ENCODE measurements at regions not wholly inside any gene's neighbourhood (a gene's known extent, or its start where the extent isn't known, plus 50 kb on each side); places are given as distances from the start of the nearest gene placed in this dataset.

DNA sequence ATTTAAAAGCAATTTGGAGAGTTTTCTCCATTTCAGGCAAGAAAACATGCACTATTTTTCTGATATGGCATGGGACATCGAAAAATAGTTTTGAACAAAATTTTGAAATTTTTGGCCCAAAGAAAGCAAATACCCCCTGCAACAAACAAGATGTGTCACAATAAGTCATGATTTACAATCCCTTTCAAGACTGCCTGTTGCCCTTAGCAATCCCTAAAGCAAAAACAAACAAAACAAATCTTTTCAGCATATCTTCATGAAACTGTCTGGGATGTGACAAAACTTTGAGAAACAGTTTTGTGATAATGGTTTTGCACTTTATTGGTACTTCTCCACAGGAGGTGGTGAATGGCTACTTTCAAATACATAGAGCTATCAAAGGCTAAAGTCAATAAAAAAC lies 1888.7 kb upstream of the PIK3C3 start:
- H3K4me1 ChIP-seq (ENCODE audit: control insufficient read depth in 4 of 4, insufficient read depth in 4 of 4, low read length in 3 of 4), result no peaks in the 10 kb centered on the region
- no peak overlapping the region for H3K27ac ChIP-seq (ENCODE audit: low read depth in 1 of 2, low read length in 2 of 2)
- H3K9ac ChIP-seq (ENCODE audit: low read depth in 1 of 2, low read length in 2 of 2), result no peak overlapping the region
- H3K4me3 ChIP-seq (ENCODE audit: low read depth in 1 of 3, low read length in 3 of 3), result no peak overlapping the region
- H3K36me3 ChIP-seq (ENCODE audit: control insufficient read depth in 4 of 4, insufficient read depth in 3 of 4, low read depth in 1 of 4, low read length in 3 of 4), result no peaks in the 10 kb centered on the region
- TF ChIP-seq, protein P1, sequence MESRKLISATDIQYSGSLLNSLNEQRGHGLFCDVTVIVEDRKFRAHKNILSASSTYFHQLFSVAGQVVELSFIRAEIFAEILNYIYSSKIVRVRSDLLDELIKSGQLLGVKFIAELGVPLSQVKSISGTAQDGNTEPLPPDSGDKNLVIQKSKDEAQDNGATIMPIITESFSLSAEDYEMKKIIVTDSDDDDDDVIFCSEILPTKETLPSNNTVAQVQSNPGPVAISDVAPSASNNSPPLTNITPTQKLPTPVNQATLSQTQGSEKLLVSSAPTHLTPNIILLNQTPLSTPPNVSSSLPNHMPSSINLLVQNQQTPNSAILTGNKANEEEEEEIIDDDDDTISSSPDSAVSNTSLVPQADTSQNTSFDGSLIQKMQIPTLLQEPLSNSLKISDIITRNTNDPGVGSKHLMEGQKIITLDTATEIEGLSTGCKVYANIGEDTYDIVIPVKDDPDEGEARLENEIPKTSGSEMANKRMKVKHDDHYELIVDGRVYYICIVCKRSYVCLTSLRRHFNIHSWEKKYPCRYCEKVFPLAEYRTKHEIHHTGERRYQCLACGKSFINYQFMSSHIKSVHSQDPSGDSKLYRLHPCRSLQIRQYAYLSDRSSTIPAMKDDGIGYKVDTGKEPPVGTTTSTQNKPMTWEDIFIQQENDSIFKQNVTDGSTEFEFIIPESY (IDR thresholded peaks at IDR 0.05), result no peak
- TF ChIP-seq SP1 (IDR thresholded peaks at IDR 0.05), result no peak
- no peak for TF ChIP-seq EGR1 (IDR thresholded peaks at IDR 0.05; ENCODE audit: low read depth in 2 of 2)
- no peak for TF ChIP-seq RXRA (IDR thresholded peaks at IDR 0.05)
- TF ChIP-seq HNF4G (IDR thresholded peaks at IDR 0.05), result no peak
- no peak for TF ChIP-seq GABPA (IDR thresholded peaks at IDR 0.05 in 1 of 2, conservative IDR thresholded peaks at IDR 0.05 in 1 of 2)
- DNase-seq (ENCODE audit: low spot score), result no peak
- H3K27me3 ChIP-seq (ENCODE audit: control insufficient read depth in 4 of 4, insufficient read depth in 4 of 4, low read length in 3 of 4), result no peaks in the 10 kb centered on the region
- H3K9me3 ChIP-seq (ENCODE audit: control insufficient read depth in 4 of 4, low read length in 3 of 4), result no peaks in the 10 kb centered on the region
- 78% methylated on average over 1 of the region's 1 CpG for WGBS

DNA sequence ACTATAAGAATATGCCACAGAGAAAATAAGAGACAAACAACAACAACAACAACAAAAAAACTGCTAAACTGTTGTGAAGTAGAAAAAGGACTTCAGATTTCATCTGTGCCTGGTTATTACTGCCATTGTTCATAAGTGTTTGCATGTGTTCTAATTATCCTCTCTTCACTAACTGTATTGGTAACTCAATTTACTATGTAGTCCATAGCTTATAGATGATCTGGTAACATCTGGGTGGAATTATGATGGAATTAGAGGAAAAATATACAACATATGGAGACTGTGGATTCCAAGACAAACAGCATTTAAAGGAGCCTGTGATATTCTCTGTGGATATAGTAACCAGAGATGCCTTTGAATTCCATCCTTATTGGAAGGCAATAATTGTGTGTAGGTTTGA lies 1891.5 kb upstream of the PIK3C3 start:
- Histone ChIP-seq H3K36me3 (ENCODE audit: control insufficient read depth in 4 of 4, insufficient read depth in 3 of 4, low read depth in 1 of 4, low read length in 3 of 4) (no peaks in the 10 kb centered on the region), H3K9me3 (ENCODE audit: control insufficient read depth in 4 of 4, low read length in 3 of 4) (no peaks in the 10 kb centered on the region), H3K9ac (ENCODE audit: low read depth in 1 of 2, low read length in 2 of 2) (no peak overlapping the region), H3K4me1 (ENCODE audit: control insufficient read depth in 4 of 4, insufficient read depth in 4 of 4, low read length in 3 of 4) (no peaks in the 10 kb centered on the region), H3K27me3 (ENCODE audit: control insufficient read depth in 4 of 4, insufficient read depth in 4 of 4, low read length in 3 of 4) (no peaks in the 10 kb centered on the region), H3K27ac (ENCODE audit: low read depth in 1 of 2, low read length in 2 of 2) (no peak overlapping the region), H3K4me3 (ENCODE audit: low read depth in 1 of 3, low read length in 3 of 3) (no peak overlapping the region)
- TF ChIP-seq YY1 (IDR thresholded peaks at IDR 0.05) (no peak), TAF1 (conservative IDR thresholded peaks at IDR 0.05) (no peak)
- TF ChIP-seq, protein P2, sequence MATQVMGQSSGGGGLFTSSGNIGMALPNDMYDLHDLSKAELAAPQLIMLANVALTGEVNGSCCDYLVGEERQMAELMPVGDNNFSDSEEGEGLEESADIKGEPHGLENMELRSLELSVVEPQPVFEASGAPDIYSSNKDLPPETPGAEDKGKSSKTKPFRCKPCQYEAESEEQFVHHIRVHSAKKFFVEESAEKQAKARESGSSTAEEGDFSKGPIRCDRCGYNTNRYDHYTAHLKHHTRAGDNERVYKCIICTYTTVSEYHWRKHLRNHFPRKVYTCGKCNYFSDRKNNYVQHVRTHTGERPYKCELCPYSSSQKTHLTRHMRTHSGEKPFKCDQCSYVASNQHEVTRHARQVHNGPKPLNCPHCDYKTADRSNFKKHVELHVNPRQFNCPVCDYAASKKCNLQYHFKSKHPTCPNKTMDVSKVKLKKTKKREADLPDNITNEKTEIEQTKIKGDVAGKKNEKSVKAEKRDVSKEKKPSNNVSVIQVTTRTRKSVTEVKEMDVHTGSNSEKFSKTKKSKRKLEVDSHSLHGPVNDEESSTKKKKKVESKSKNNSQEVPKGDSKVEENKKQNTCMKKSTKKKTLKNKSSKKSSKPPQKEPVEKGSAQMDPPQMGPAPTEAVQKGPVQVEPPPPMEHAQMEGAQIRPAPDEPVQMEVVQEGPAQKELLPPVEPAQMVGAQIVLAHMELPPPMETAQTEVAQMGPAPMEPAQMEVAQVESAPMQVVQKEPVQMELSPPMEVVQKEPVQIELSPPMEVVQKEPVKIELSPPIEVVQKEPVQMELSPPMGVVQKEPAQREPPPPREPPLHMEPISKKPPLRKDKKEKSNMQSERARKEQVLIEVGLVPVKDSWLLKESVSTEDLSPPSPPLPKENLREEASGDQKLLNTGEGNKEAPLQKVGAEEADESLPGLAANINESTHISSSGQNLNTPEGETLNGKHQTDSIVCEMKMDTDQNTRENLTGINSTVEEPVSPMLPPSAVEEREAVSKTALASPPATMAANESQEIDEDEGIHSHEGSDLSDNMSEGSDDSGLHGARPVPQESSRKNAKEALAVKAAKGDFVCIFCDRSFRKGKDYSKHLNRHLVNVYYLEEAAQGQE (IDR thresholded peaks at IDR 0.05), result no peak
- no peak for DNase-seq (ENCODE audit: low spot score)

DNA sequence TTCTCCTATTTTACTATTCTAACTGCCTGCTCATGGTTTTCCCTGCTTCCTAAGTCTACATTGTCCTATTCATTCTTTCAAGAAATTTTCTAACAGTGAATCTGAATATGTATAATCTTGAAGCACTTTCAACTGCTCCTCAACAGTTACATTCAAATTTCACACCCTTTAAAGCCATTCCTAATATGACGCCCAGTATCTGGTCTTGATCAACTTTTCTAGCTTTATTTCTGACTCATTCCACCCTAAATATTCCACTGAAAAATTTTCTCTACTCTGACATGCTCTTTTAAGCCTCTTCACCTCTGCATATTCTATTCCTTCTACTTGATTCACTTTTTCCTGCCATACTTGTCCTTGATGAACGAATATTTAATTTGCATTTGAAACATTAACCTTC lies 1893.9 kb upstream of the PIK3C3 start:
- Histone ChIP-seq H3K9me3 (ENCODE audit: control insufficient read depth in 4 of 4, low read length in 3 of 4) (no peaks in the 10 kb centered on the region), H3K27ac (ENCODE audit: low read depth in 1 of 2, low read length in 2 of 2) (no peak overlapping the region), H3K36me3 (ENCODE audit: control insufficient read depth in 4 of 4, insufficient read depth in 3 of 4, low read depth in 1 of 4, low read length in 3 of 4) (no peaks in the 10 kb centered on the region), H3K27me3 (ENCODE audit: control insufficient read depth in 4 of 4, insufficient read depth in 4 of 4, low read length in 3 of 4) (no peaks in the 10 kb centered on the region), H3K4me3 (ENCODE audit: low read depth in 1 of 3, low read length in 3 of 3) (no peak overlapping the region), H3K9ac (ENCODE audit: low read depth in 1 of 2, low read length in 2 of 2) (no peak overlapping the region), H3K4me1 (ENCODE audit: control insufficient read depth in 4 of 4, insufficient read depth in 4 of 4, low read length in 3 of 4) (no peaks in the 10 kb centered on the region)
- WGBS, result 58% methylated on average over 2 of the region's 2 CpGs
- DNase-seq (ENCODE audit: low spot score), result no peak
- TF ChIP-seq YY1 (IDR thresholded peaks at IDR 0.05), result no peak
- TF ChIP-seq, protein P3, sequence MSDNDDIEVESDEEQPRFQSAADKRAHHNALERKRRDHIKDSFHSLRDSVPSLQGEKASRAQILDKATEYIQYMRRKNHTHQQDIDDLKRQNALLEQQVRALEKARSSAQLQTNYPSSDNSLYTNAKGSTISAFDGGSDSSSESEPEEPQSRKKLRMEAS (IDR thresholded peaks at IDR 0.05), result no peak
- no peak for TF ChIP-seq GABPA (IDR thresholded peaks at IDR 0.05 in 1 of 2, conservative IDR thresholded peaks at IDR 0.05 in 1 of 2)
- TF ChIP-seq HNF4G (IDR thresholded peaks at IDR 0.05), result no peak
- TF ChIP-seq RXRA (IDR thresholded peaks at IDR 0.05), result no peak
- TF ChIP-seq, protein P4, sequence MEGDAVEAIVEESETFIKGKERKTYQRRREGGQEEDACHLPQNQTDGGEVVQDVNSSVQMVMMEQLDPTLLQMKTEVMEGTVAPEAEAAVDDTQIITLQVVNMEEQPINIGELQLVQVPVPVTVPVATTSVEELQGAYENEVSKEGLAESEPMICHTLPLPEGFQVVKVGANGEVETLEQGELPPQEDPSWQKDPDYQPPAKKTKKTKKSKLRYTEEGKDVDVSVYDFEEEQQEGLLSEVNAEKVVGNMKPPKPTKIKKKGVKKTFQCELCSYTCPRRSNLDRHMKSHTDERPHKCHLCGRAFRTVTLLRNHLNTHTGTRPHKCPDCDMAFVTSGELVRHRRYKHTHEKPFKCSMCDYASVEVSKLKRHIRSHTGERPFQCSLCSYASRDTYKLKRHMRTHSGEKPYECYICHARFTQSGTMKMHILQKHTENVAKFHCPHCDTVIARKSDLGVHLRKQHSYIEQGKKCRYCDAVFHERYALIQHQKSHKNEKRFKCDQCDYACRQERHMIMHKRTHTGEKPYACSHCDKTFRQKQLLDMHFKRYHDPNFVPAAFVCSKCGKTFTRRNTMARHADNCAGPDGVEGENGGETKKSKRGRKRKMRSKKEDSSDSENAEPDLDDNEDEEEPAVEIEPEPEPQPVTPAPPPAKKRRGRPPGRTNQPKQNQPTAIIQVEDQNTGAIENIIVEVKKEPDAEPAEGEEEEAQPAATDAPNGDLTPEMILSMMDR (IDR thresholded peaks at IDR 0.05; ENCODE audit: low read depth, low read length, missing input control), result no peak
- TF ChIP-seq SP1 (IDR thresholded peaks at IDR 0.05), result no peak
- TF ChIP-seq JUND (IDR thresholded peaks at IDR 0.05), result no peak
- TF ChIP-seq, protein P2 (IDR thresholded peaks at IDR 0.05), result no peak

Measured in liver (tissue), 8 donors.